GM10266 (cell line): ENCODE measurements at regions not wholly inside any gene's neighbourhood (a gene's known extent, or its start where the extent isn't known, plus 50 kb on each side); places are given as distances from the start of the nearest gene placed in this dataset.

Experiments used
- DNase-seq: peaks from one replicate; pipeline ENCODE4 v3.0.0; 2012; ENCODE audit errors: extremely low spot score
- CTCF ChIP-seq: IDR thresholded peaks from 2 replicates; pipeline ENCODE4 v1.5.1; 2012; ENCODE audit warnings: mild to moderate bottlenecking, low read depth; ENCODE audit not compliant: control insufficient read depth, insufficient read depth; ENCODE audit errors: missing control alignments

- no peak for TF ChIP-seq CTCF
- DNase-seq: no peak
These were observed 508.9 kb upstream of the MYT1L start for GRCh38 chr2:2839782-2840531.

GRCh38 chr2:2839393-2839781 is 508.3 kb upstream of the MYT1L start:
- no peak for DNase-seq

GRCh38 chr2:2838548-2838845 is 507.4 kb upstream of the MYT1L start:
- no peak for TF ChIP-seq CTCF
- DNase-seq: no peak

More at GRCh38 chr2:2839393-2839781, 508.3 kb upstream of the MYT1L start:
- no peak for TF ChIP-seq CTCF

GRCh38 chr2:2837746-2838547 is 506.9 kb upstream of the MYT1L start:
- DNase-seq: no peak
- TF ChIP-seq CTCF: no peak

GRCh38 chr2:2836343-2837070 is 505.4 kb upstream of the MYT1L start:
- no peak for DNase-seq
- no peak for TF ChIP-seq CTCF

- DNase-seq: no peak
- no peak for TF ChIP-seq CTCF
These were observed 503.6 kb upstream of the MYT1L start for GRCh38 chr2:2834516-2835254.
